ENCODE measurements at regions not wholly inside any gene's neighbourhood (a gene's known extent, or its start where the extent isn't known, plus 50 kb on each side); places are given as distances from the start of the nearest gene placed in this dataset.

- TF ChIP-seq POLR2A (IDR thresholded peaks at IDR 0.05; ENCODE audit: borderline replicate concordance, extremely low read depth, insufficient read depth, insufficient read length): no peak
- no peak for TF ChIP-seq EZH2phosphoT487 (IDR thresholded peaks at IDR 0.05; ENCODE audit: borderline replicate concordance)
- no peak for TF ChIP-seq POLR2AphosphoS5 (IDR thresholded peaks at IDR 0.05; ENCODE audit: low read depth, low read length)
- TF ChIP-seq TCF7L2 (IDR thresholded peaks at IDR 0.05; ENCODE audit: borderline replicate concordance, extremely low read depth, insufficient read depth, insufficient read length): no peak
- no peak for TF ChIP-seq ATF3 (IDR thresholded peaks at IDR 0.05)
- no peak for TF ChIP-seq CTCF (IDR thresholded peaks at IDR 0.05 in 2 of 3, conservative IDR thresholded peaks at IDR 0.05 in 1 of 3; ENCODE audit: borderline replicate concordance in 1 of 3, insufficient read depth in 1 of 3, low read depth in 2 of 3, low read length in 2 of 3)
- TF ChIP-seq EZH2 (IDR thresholded peaks at IDR 0.05): no peak
- TF ChIP-seq FOSL1 (IDR thresholded peaks at IDR 0.05; ENCODE audit: low read depth): no peak
- TF ChIP-seq RAD21 (IDR thresholded peaks at IDR 0.05; ENCODE audit: low read depth): no peak
- TF ChIP-seq SIN3A (IDR thresholded peaks at IDR 0.05; ENCODE audit: low read depth): no peak
- TF ChIP-seq ZBTB33 (IDR thresholded peaks at IDR 0.05; ENCODE audit: extremely low read depth, insufficient replicate concordance, low read length): no peak
- TF ChIP-seq SRF (IDR thresholded peaks at IDR 0.05; ENCODE audit: low read depth): no peak
- TF ChIP-seq CBX3 (IDR thresholded peaks at IDR 0.05; ENCODE audit: low read depth): no peak
- no peak for TF ChIP-seq SP1 (IDR thresholded peaks at IDR 0.05; ENCODE audit: low read depth)
These were observed 284.5 kb upstream of the TLE3 start for GRCh38 chr15:70382009-70382749.
